NT2/D1 (cell line): ENCODE measurements at regions not wholly inside any gene's neighbourhood (a gene's known extent, or its start where the extent isn't known, plus 50 kb on each side); places are given as distances from the start of the nearest gene placed in this dataset.

Source experiments
- SUZ12 ChIP-seq: IDR thresholded peaks from 2 replicates; pipeline ENCODE4 v1.6.1; 2011; ENCODE audit not compliant: insufficient read length, insufficient read depth; ENCODE audit errors: extremely low read depth
- YY1 ChIP-seq: IDR thresholded peaks from 2 replicates; pipeline ENCODE4 v1.6.1; 2011; ENCODE audit not compliant: insufficient read length, insufficient read depth

DNA sequence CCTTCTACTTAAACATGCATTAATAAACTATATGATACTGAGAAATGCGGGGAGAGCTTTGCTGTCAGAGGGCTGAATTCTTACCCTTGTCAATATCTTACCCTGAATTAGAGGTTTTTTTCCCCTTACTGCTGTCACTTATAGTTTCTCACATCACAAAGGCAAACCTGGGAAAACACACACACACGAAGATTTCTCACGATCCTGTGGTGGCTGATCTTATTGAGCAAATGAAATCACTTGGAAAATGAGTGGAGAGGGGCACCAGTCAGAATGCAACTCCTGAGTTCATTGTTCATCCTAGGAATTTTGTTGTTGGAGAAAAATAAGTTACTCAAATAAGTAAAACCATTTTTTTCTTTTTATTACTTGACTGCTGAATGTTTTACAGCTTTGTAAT is 673.6 kb downstream of the EDEM1 start:
- no peak for TF ChIP-seq YY1
- TF ChIP-seq SUZ12: no peak
